Glomerular endothelial cell (primary cell): ENCODE measurements at regions not wholly inside any gene's neighbourhood (a gene's known extent, or its start where the extent isn't known, plus 50 kb on each side); places are given as distances from the start of the nearest gene placed in this dataset.

ENCODE experiments used
- DNase-seq: peaks from one replicate; pipeline ENCODE4 v3.0.0-alpha.2; 2011; ENCODE audit warnings: low read depth, low spot score; ENCODE audit errors: extremely low read depth

DNA sequence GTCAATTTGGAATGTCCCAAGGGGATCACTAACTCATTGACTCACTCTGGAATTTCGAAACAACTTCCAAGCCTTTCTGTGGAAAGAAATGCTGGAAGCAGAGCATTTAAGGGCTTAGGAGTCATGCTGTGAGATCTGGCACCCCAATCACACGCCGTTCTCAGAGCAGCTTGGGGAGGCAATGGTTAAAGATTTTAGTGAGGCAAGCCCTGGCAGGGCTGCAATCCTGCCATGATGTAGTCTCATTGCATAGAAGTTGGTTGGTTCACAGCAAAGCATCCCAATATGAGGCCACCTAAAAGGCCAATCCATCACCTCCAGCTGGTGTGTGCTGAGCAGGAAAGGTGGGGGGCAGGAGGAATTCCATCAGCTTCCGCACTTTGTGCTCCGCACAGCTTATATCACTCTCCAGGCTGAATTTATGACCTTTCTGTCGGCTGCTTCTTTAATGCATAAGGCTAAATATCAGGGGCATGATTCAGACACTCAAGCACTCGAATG lies 1043.9 kb upstream of the POU3F3 start:
- DNase-seq = no peak

DNA sequence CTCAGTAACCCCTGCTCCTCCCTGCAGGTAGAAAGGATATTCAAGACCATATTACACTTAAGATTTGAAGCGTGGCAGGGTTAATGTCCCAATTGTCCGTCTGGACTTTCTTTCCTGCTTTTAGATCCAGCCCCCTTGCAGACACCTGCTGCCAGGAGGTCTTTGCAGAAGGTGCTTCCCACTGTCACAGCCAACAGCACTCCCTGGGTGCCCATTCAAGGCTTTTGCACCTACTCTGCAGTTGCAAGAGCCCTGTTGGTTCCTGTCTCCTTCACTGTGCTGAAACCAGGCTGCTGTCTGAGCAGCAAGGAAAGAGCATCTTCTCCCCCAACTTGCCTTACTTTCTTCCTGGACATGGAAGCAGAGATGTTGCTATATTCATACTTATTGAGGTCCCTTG lies 1043.0 kb upstream of the POU3F3 start:
- DNase-seq = no peak

DNA sequence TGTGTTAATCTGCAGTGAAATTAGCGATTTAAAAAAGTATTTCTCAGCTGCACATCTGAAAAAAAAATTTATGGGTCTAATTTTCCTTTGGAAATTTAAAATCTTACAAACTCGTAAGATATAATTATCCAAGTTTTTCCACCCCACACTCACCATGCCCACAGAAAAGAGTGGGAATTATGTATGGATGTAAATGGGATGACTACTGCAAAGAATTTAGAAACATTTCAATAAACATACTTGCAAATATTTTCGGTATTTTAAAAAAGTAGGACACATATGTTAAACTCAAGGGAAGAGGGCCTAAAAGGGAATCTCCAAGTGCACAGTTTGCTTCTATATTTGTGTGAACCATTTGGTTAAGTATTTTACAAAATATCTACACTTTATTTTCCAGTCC lies 1039.9 kb upstream of the POU3F3 start:
- DNase-seq = no peak

DNA sequence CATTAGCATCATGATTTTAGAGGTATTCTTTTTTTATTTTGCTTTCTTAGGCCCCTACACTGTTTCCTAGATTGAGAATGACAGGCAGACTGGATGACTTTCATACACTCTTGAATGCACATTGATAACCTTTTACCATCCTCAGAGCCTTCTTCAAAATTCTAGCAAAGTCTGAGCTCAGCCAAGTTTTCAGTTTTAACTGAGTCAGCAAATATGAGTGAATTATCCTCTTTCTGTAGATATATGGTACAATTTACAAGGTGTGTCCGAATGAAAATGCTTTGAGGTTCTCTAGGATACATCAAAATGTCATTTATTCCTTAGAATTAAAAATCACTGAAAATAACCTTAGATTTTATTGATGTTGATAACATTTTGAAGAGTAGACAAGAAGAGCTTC lies 1038.2 kb upstream of the POU3F3 start:
- no peak for DNase-seq

DNA sequence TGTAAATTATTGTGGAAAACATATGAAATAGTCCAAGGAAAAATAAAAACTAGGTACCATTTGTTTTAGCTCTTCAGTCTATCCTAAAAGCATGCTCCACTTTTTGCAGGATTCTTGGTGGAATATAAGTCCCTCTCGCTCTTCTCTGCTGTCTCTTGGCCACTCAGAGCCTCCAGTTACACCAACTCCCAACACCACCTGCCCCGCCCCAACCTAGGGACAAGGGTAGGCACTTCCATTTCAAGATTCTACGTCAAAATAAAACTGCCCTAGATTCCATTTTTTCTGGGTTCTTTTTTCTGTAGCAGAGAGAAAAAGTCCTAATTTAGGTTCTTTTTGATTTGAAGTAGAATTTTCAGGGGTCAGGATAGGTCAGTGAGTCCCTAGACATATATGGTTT lies 1036.2 kb upstream of the POU3F3 start:
- DNase-seq = no peak

DNA sequence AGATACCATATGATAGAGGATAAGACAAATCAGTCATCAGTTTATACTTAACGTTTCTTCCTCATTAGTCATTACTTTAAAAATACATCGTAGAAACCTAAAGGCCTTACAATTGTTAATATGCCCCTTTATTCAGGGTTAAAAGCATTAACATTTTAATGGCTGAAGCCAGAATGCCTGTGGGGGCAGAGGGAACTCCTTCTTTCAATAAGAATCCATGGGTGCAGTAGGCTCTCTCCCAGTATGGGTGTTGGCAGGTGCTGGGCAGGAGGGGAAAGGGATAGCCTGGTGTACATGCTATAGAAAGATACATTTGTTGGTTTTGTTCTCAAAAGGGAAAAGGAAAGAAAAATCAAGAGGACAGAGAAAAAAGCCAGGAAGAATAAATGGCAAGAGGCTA lies 1035.7 kb upstream of the POU3F3 start:
- no peak for DNase-seq

DNA sequence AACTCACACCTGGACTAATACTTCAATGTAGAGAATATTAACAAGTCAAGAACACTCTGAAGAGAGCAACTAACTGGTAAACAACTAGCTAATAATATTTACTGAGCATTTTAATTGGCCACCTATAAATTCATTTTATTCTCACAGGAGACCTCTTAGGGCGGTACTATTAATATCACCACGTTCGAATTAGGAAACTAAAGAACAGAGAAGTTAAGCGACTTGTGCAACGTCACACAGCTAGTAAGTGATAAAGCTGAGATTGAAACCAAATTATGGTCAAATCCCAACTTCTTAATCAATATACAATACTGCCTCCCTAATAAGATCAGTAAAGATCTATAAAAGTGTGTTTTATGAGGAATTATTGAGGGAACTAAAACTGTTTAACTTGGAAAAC lies 1034.3 kb upstream of the POU3F3 start:
- DNase-seq = no peak

DNA sequence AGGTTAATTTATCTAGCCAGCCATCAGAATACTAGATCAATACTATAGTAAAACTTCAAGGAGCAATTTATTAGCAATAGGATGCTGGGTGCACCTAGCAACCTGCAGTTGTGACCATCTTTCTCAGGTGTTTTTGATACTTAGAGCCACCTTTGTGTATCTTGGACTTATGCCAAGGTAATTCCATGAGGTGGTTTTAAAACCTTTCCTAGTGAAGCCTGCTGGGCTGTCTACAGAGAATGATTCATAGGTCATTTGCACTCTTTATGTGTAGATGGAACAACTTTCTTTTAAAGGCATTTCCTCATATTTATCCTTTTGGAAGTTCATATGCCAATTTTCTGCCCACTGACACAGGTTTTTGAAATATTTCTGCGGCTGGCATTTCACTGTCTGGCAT lies 1030.1 kb upstream of the POU3F3 start:
- no peak for DNase-seq

DNA sequence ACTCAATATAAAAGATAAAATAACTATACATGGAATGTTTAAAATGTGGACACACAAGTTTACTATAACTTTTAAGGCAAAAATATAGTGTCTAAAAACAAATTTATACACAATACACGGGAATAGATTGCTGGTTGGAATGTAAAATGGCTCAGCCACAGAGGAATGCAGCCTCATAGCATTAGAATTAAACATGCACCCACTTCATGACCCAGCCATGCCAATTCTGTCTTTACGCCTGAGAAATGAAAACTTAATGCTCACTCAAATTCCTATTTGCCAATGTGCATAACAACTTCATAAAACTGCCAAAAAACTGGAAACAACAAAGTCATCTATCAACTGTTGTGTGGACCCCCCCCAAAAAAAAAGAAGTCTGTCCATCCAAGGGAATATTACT lies 1006.6 kb upstream of the POU3F3 start:
- DNase-seq = no peak

DNA sequence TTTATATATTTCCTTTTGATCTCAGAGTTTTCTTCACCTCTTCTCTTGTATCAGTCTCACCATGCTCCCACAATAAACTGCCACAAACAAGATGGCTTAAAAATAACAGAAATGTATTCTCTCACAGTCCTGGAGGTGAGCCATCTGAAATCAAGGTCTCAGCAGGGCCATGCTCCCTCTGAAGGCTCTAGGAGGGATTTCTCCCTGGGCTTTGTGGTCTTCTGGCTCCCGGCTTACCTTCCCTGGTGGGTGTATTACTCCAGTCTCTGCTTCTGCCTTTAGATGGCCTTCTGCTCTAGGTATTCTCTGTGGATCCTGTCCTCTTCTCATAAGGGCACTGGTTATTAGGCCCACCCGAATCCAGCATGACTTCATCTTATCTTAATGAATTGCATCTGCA lies 994.7 kb upstream of the POU3F3 start:
- DNase-seq = no peak

DNA sequence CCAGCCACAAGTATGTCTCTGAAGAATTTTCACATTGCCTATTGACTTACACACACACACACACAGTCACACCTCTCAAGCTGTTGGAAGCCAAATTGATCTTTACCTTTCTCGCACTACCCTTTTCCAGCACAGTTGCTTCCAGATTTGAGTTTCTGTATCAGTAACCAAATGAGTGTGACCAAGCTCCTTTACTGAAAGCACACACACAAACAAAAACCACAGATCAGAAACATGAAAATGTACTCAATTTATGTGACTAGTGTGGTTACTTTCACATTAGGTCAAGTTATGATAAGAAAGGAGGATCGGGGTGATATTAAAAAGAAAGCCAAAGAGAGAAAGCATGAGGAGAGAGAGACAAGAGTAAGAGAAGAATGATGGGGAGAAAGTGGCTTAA lies 993.9 kb upstream of the POU3F3 start:
- DNase-seq = no peak

DNA sequence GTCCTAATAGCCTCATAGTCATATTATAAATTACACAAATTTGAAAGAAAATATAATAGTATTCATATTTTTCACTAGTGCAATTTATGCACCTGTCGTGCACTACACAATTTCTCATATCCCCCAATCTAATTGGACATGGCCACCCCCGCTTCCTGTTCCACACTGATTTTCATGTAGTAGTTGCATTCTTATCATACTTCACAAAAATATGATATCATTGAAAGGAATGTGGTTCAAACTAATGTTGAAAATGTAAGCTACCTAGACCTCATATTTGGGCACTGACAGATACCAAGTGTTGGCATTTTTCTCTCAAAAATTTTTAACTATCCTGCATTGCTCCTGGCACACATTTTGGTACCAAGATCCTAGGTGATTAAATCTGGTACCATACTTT lies 985.5 kb upstream of the POU3F3 start:
- no peak for DNase-seq

DNA sequence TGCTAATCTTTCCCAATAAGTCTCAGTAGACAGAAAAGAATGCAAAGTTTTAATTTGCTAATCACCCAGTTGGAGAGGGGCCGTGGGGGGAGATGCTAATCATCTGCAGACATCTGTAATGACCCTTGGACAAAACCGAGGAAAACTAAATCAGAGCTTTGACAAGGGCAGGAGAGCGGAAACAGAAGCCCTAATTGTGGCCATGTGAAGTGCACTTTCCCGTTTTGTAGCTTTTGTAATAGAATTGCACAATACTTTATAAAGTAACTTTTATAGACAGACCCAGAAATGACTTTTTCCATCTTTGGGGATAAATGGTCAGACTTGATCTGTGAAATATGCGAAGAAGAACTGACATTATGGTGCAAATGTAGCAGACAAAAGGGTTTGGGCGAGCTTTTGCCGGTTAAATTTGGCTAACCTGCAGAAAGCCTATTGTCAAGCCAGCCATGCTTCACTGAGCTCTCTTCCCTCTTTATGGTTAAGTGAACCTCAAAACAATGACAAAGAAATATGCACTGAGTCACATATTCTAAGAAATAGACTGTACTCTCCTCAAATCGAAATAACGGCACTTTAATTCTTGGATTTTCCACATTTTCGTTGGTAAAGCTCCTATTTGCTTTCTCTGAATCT lies 980.1 kb upstream of the POU3F3 start:
- DNase-seq = no peak

DNA sequence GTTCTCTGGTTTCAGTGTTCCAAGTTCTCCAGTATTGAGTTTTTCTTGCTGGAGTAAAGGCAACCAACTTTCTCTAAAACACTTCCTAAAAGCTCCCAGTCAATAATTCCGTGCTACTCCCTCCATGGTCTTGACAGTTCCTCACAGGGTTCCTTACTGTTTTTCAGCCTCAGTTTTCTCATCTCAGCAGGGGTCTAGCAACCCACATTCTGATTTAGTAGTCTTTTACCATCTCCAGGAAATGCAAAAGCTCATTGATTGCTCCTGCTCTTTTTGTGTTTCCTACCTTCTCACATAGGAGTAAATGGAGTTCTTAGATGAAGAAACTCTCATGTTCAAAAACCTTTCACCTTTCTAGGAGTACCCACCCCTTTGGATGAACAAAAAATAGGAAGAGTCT lies 978.8 kb upstream of the POU3F3 start:
- DNase-seq = no peak

DNA sequence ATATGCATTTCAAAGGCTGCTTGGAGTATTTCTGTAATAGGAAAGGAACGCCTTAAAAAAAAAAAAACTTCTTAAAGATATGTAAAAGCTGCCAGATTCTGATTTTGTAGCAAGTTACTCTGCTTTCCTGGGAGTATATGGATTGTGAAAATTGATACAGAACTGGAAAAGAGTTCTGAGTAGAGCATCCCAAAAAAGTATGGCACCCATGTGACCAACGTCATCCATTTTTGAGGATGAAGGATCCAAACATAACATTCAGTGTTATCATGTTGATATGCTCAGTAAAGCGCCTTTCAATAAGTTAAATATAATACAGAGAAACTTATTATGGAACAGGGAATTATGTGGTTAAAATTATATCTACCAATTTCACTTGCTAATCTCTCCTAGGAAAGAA lies 978.4 kb upstream of the POU3F3 start:
- DNase-seq = no peak

DNA sequence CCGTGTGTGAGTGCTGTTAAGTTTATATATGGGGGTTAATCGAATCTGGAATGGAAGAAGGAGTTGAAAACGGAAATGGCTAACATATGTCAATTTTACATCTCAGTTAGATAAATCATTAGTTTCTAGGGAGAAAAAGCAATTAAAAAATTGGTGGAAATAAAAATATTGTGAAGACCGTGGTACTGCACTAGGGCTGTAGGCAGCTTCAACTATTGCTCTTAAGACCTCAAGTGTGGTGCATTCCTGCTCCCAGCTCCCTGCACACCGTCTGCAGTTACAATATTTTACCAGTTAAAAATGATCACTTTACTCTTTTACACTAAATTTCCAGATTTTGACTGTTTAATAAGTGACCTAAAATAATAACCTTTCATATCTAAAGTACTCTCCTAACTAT lies 977.3 kb upstream of the POU3F3 start:
- no peak for DNase-seq

DNA sequence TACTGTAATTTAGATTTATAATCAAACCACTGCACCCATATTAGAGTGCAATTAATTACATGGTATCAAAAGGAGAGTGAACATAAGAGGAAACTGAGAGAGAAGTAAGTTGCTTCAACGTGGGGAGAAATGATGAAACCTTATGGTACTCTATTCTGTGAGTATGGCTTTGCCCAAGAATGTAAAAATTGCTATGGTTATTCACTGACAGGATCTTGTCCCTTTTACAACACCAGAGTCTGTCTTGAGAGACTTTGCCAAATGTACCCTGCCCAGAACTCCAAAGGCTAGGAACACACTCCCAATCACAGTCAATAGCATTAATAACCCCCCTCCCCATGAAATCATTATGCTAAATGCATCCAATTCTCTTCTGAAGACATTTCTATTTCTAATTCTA lies 974.8 kb upstream of the POU3F3 start:
- no peak for DNase-seq

DNA sequence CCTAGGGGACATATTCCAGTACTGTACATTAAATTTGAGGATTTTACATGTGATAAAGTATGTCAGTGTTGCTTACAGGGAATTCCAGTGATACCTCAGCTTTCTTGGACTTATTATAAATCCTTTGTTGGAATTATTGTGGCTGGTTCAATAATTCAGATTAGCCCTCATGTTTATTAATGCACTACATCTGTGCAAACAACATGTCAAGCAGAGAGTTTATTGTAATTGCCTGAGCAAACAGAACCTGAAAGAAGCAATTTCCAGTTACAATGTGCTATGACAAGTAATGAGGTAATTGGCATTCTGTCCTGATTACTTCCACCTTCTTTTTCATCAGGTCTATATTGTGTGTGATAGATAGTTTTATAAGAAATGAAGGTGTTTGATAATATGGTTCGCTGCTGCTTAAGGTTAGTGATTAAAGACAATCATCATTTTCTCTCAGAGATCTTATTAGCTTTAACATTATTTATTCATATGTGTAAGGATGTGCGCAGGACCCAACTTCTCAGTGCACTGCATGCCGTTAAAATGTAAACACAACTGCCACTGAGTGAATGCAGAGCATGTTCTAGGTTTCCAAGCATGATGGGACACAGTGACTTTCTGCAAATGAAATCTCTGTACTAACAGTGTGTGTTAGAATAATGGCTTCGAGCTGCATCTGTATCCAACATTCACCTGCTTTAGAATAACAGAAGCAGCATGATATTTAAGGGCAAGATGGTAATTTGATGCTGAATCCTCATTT lies 973.7 kb upstream of the POU3F3 start:
- DNase-seq = no peak

DNA sequence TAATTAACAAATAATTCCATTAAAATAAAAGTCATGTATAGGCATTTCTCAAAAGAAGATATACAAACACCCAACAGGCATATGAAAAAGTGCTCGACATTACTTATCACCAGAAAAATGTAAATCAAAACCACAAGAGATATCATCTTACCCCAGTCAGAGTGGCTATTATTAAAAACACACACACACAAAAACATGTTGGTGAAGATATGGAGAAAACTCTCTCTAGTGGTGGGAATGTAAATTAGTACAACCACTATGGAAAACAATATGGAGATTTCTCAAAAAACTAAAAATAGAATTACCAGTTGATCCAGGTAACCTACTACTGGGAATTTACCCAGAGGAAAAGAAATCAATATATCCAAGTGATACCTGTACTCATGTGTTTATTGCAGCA lies 966.3 kb upstream of the POU3F3 start:
- no peak for DNase-seq

DNA sequence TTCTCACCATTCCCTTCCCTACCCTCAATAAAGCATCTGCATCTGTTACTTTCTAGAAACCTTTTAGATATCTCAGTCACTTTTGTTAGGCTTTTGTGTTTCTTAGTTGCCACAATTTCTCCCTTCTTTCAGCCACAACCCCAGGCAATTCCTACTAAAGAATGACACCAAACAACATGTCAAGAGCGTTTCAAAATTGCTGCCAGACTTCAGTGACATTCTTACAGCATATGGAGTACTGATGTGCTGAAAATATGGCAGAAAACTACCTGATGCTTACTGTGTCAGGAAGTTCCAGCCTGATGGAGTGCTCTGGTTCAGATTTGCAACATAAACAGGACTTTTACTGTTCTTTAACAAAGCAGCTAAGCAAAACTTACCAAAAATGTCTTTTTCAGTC lies 957.7 kb upstream of the POU3F3 start:
- DNase-seq = no peak

DNA sequence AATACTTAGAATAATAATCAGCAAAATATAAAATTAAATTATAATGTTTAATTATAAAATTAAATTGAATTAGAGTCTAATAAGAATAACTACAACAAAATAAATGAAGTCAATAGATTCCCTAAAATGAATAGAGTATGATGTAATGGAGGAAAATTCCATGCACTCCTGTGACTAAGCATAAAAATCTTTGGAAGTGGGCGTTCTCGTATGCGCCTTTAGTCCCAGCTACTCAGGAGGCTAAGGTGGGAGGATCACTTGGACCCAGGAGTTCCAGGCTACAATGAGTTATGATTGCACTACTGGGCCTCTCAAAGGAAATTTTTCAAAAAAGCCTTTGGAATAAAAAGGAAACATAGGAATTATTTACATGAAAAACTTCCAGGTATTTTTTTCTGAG lies 955.4 kb upstream of the POU3F3 start:
- DNase-seq = no peak

DNA sequence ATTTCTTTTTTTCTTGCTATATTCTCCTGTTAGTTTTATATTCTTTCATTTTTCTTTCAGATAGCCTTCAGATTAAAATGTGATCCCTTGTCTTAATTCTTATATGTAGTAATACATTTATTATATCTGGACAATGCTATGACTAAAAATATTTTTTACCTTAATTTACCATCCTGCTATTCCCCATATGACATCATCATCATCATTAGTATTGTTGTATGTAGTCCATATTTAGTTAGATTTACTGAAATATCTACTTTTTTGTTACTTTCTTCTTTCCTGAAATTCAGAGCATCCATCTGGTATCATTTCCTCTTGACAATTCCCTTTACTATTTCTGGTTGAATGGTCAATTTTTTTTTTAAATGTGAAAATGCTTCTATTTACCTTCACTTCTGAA lies 951.6 kb upstream of the POU3F3 start:
- DNase-seq = no peak

DNA sequence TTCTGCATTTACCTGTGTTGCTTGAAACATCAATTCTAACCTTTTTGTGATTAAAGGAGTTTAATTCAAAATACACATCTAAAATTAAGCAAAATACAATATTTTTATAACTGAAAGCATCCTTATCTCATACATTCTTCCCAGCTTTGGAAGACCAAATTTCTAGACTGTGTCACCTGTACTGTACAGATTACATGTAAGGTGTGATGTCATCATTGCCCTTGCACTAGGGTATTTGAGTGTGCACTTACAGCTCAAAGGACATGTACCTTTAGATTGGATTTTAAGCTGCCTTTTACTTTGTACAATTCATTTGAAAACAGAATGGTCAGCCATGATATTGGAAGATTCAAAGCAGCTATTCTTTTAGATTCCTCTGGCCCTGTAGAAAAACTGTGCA lies 932.8 kb upstream of the POU3F3 start:
- DNase-seq = no peak
